GM06990 (cell line): ENCODE measurements at regions not wholly inside any gene's neighbourhood (a gene's known extent, or its start where the extent isn't known, plus 50 kb on each side); places are given as distances from the start of the nearest gene placed in this dataset.
A peak's percentile ranks its signal among the peaks of the same experiment; 100 is the strongest.

Experiments
- DNase-seq: peaks from one replicate; pipeline ENCODE4 v3.0.0-alpha.2; 2011; ENCODE audit not compliant: insufficient read length; ENCODE audit errors: extremely low read depth
- H3K27me3 ChIP-seq: replicated peaks from 2 replicates; pipeline ENCODE4 v1.6.0; 2011; ENCODE audit warnings: low read length; ENCODE audit not compliant: control insufficient read depth, insufficient read depth
- H3K36me3 ChIP-seq: 2 replicates; pipeline ENCODE4 v1.5.1; 2011; ENCODE audit warnings: low read length; ENCODE audit not compliant: control insufficient read depth, insufficient read depth
- H3K4me3 ChIP-seq: replicated peaks from 2 replicates; pipeline ENCODE4 v1.5.1; 2011; ENCODE audit warnings: low read depth, mild to moderate bottlenecking, control low read depth, low read length
- CTCF ChIP-seq: IDR thresholded peaks from 2 replicates; pipeline ENCODE4 v1.5.1; 2011; ENCODE audit warnings: low read length, control low read depth, mild to moderate bottlenecking, inconsistent platforms; ENCODE audit not compliant: insufficient read depth, poor library complexity, severe bottlenecking

DNA sequence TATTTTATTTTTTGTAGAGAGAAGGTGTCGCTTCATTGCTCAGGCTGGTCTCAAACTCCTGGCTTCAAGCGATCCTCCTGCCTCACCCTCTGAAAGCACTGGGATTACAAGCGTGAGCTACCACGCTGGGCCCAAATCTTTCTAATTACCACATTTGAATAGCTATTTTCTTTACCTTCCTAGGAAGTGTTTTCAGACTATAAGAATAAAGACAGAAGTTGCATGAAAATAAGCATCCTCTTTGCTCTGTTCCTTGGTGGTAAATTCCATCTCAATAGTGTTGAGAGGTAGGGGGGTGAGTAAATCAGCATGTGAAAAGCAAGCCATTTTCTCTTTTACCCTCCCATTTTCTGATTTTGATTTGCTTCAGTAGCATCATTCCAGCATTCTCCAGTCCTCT lies 122.4 kb downstream of the LARP7 start:
- TF ChIP-seq CTCF = no peak
- DNase-seq = no peak
- Histone ChIP-seq H3K36me3 (no peaks in the 10 kb centered on the region), H3K4me3 (no peak overlapping the region), H3K27me3 (no peaks in the 10 kb centered on the region)

- TF ChIP-seq CTCF = peak; percentile 54
- no peak overlapping the region for H3K4me3 ChIP-seq
- H3K27me3 ChIP-seq = no peaks in the 10 kb centered on the region
- no peaks in the 10 kb centered on the region for H3K36me3 ChIP-seq
- DNase-seq = peak; percentile 6
Observed at GRCh38 chr4:112765317-112765974, 128.5 kb downstream of the LARP7 start.

DNA sequence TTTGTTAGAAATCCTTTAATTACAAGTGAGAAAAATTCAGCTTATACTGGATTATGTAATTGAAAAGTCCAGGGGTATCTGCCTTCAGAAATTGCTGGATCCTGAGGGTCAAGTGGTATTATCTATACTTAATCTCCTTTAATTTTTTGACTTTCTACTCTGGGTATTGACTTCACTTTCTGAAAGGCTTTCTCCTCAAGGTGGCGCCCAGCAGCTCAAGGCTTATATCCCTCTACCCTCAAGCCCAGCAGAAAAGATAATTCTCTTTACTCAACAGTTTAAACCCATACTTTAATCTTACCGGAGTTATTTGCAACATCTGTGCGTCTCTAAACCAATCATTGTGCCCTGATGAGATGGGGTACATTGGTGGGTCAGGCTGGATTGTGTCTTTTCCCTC lies 129.5 kb downstream of the LARP7 start:
- DNase-seq = no peak
- Histone ChIP-seq H3K27me3 (no peaks in the 10 kb centered on the region), H3K4me3 (no peak overlapping the region), H3K36me3 (no peaks in the 10 kb centered on the region)
- peak; percentile 62 for TF ChIP-seq CTCF

DNA sequence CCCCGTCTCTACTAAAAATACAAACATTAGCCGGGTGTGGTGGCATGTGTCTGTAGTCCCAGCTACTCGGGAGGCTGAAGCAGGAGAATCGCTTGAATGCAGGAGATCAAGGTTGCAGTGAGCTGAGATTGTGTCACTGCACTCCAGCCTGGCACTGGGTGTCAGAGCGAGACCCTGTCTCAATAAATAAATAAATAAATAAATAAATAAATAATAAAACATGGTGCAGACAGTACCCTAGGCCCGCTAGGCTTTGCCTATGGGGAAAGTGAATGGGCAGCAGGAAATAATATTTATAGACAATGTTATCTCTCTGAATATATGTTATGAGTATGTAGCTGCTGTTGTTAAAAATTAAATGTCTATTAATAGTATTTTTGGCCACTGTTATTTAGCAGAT lies 130.4 kb downstream of the LARP7 start:
- DNase-seq = no peak
- no peak for TF ChIP-seq CTCF
- no peak overlapping the region for H3K4me3 ChIP-seq
- H3K27me3 ChIP-seq = no peaks in the 10 kb centered on the region
- H3K36me3 ChIP-seq = no peaks in the 10 kb centered on the region

GRCh38 chr4:112770114-112770513 lies 133.2 kb downstream of the LARP7 start:
- no peak for TF ChIP-seq CTCF
- Histone ChIP-seq H3K36me3 (no peaks in the 10 kb centered on the region), H3K27me3 (no peaks in the 10 kb centered on the region), H3K4me3 (no peak overlapping the region)
- DNase-seq = no peak

DNA sequence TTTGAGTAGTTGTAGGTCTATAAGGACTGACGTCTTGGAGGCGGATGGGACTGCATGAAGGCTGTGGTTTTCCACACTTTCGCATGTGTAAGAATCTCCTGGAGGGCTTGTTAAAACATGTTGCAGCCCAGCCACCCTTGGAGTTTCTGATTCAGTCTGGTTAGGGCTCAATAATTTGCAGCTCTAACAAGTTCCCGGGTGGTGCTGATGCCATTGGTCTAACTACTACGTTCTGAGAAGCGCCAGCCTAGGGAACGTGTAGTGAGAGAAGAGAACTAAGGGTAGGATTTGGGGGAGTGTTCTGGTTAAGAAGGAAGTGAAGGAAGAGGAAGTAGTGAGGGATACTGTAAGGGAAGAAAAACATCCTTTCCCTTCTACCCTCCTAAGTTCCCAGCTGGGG lies 138.9 kb downstream of the LARP7 start:
- TF ChIP-seq CTCF = no peak
- no peaks in the 10 kb centered on the region for H3K36me3 ChIP-seq
- no peak for DNase-seq
- no peaks in the 10 kb centered on the region for H3K27me3 ChIP-seq
- no peak overlapping the region for H3K4me3 ChIP-seq
